GM12878 (cell line): ENCODE measurements at regions not wholly inside any gene's neighbourhood (a gene's known extent, or its start where the extent isn't known, plus 50 kb on each side); places are given as distances from the start of the nearest gene placed in this dataset.

Experiments
- ATAC-seq: fragments of 200-7000 bp; cut with Tn5 transposase; 3 replicates; pipeline ENCODE4 v1.9.1; 2020; ENCODE audit warnings: mild to moderate bottlenecking, moderate library complexity
- BruUV-seq: library from RNA; stranded (reverse); fragments of 400-500 nt; replicated peaks from 2 replicates; lab custom pipeline; 2021; lab: Mats Ljungman, UMichigan
- CTCF ChIA-PET: fragments of 300-600 bp; sonication (Branson Sonifier 250); formaldehyde crosslinking; extraction: SDS; loops from one replicate; lab custom pipeline; 2021; ENCODE audit warnings: inconsistent platforms; lab: Yijun Ruan, JAX
- POLR2A ChIA-PET: fragments of 350-600 bp; formaldehyde crosslinking; extraction: SDS; loops from one replicate; lab custom pipeline; 2021; ENCODE audit warnings: inconsistent platforms; lab: Charles Lee
- RAD21 ChIA-PET: fragments of 300-600 bp; sonication (Branson Sonifier 250); formaldehyde crosslinking; loops from one replicate; lab custom pipeline; 2023; ENCODE audit warnings: antibody characterized with exemption; ENCODE audit not compliant: unreplicated experiment; lab: Charles Lee
- SMC1A ChIA-PET: fragments of 300-600 bp; sonication (Branson Sonifier 250); formaldehyde crosslinking; loops from one replicate; lab custom pipeline; 2023; ENCODE audit not compliant: unreplicated experiment, uncharacterized antibody; lab: Charles Lee
- DNase-seq: peaks from one replicate; pipeline ENCODE4 v3.0.0-alpha.2; 2011; ENCODE audit warnings: low read depth, low spot score
- FAIRE-seq: peaks from 3 replicates; lab custom pipeline; 2011; peaks lifted over from hg19 to GRCh38; lab: Jason Lieb, UNC
- H2AFZ ChIP-seq: 2 replicates; pipeline ENCODE4 v1.6.0; 2011; ENCODE audit warnings: low read depth, low read length, control low read depth; ENCODE audit not compliant: control insufficient read depth
- H3K27ac ChIP-seq: 2 replicates; pipeline ENCODE4 v1.5.1; 2011; ENCODE audit warnings: control low read depth; ENCODE audit not compliant: control insufficient read depth, insufficient read depth
- H3K27me3 ChIP-seq, 2 experiments: replicated peaks in 1 of 2; 2 replicates each; pipeline versions ENCODE4 v1.6.0 to v1.6.1; 2011; ENCODE audit warnings: low read length in 1 of 2; ENCODE audit not compliant: control insufficient read depth in 2 of 2, insufficient read depth in 2 of 2
- H3K36me3 ChIP-seq, 2 experiments: 2 replicates each; pipeline ENCODE4 v1.5.1; 2011; ENCODE audit warnings: low read length in 1 of 2; ENCODE audit not compliant: control insufficient read depth in 2 of 2, insufficient read depth in 2 of 2
- H3K4me1 ChIP-seq: 2 replicates; pipeline ENCODE4 v1.6.1; 2011; ENCODE audit warnings: mild to moderate bottlenecking, low read length, moderate library complexity, mixed read lengths; ENCODE audit not compliant: control insufficient read depth, insufficient read depth
- H3K4me2 ChIP-seq: 2 replicates; pipeline ENCODE4 v1.6.0; 2011; ENCODE audit warnings: control low read depth; ENCODE audit not compliant: control insufficient read depth, insufficient read depth
- H3K4me3 ChIP-seq: fragments of 200-600 bp; sonication (generic); 2 replicates; pipeline ENCODE4 v1.5.1; 2016
- H3K79me2 ChIP-seq: 2 replicates; pipeline ENCODE4 v1.6.0; 2011; ENCODE audit warnings: low read length; ENCODE audit not compliant: control insufficient read depth, insufficient read depth
- H3K9ac ChIP-seq: 2 replicates; pipeline ENCODE4 v1.8.0; 2011; ENCODE audit warnings: low read length, control low read depth, mixed read lengths; ENCODE audit not compliant: control insufficient read depth, insufficient read depth
- H3K9me3 ChIP-seq: replicated peaks from 3 replicates; pipeline ENCODE4 v1.5.1; 2011; ENCODE audit warnings: mild to moderate bottlenecking, low read length; ENCODE audit not compliant: control insufficient read depth, insufficient read depth
- H4K20me1 ChIP-seq: 2 replicates; pipeline ENCODE4 v1.6.0; 2011; ENCODE audit not compliant: control insufficient read depth, insufficient read depth
- ASH2L ChIP-seq: fragments of 300-600, 200-600 bp; sonication (generic); IDR thresholded peaks from 2 replicates; pipeline ENCODE4 v1.6.1; 2017; ENCODE audit warnings: low read depth, mild to moderate bottlenecking, borderline replicate concordance
- CHD2 ChIP-seq: IDR thresholded peaks from 2 replicates; pipeline ENCODE4 v1.6.1; 2011; ENCODE audit warnings: low read depth, low read length, improper control_type of control experiment, borderline replicate concordance
- CREB1 ChIP-seq: IDR thresholded peaks from 2 replicates; pipeline ENCODE4 v1.6.1; 2012; ENCODE audit warnings: low read depth, mild to moderate bottlenecking, inconsistent platforms
- ESRRA ChIP-seq: IDR thresholded peaks from 2 replicates; pipeline ENCODE4 v1.6.1; 2012; ENCODE audit warnings: mild to moderate bottlenecking, low read length, improper control_type of control experiment
- FOXM1 ChIP-seq: IDR thresholded peaks from 2 replicates; pipeline ENCODE4 v1.6.1; 2012; ENCODE audit warnings: low read depth, mild to moderate bottlenecking, inconsistent platforms, low read length, moderate library complexity
- HDAC2 ChIP-seq: fragments of 200-600 bp; sonication (generic); IDR thresholded peaks from 2 replicates; pipeline ENCODE4 v1.6.1; 2017
- IRF4 ChIP-seq: IDR thresholded peaks from 2 replicates; pipeline ENCODE4 v1.6.1; 2011; ENCODE audit warnings: low read depth, low read length
- JUND ChIP-seq: IDR thresholded peaks from 2 replicates; pipeline ENCODE4 v1.6.1; 2012; ENCODE audit warnings: low read depth, mild to moderate bottlenecking, low read length, improper control_type of control experiment, moderate library complexity
- MXI1 ChIP-seq: fragments of 150-350 bp; IDR thresholded peaks from 2 replicates; pipeline ENCODE4 v1.6.1; 2011; ENCODE audit warnings: low read depth, mild to moderate bottlenecking, inconsistent platforms, low read length, improper control_type of control experiment
- PAX8 ChIP-seq: fragments of 450-650 bp; IDR thresholded peaks from 2 replicates; pipeline ENCODE4 v1.6.1; 2017; ENCODE audit warnings: mild to moderate bottlenecking, moderate library complexity
- POLR2A ChIP-seq: IDR thresholded peaks from 2 replicates; pipeline ENCODE4 v1.6.1; 2011; ENCODE audit warnings: low read depth, mild to moderate bottlenecking, low read length
- RCOR1 ChIP-seq: conservative IDR thresholded peaks from 2 replicates; pipeline ENCODE4 v1.6.1; 2012; ENCODE audit warnings: low read depth, low read length, improper control_type of control experiment
- RELA ChIP-seq: fragments of 450-650 bp; IDR thresholded peaks from 2 replicates; pipeline ENCODE4 v1.8.0; 2014; ENCODE audit warnings: borderline replicate concordance; ENCODE audit not compliant: partially characterized antibody
- ZBED1 ChIP-seq: IDR thresholded peaks from 2 replicates; pipeline ENCODE4 v1.6.1; 2016; ENCODE audit warnings: borderline replicate concordance
- WGBS: methylation state at CpG from one replicate; pipeline ENCODE4 v1.1.6; 2016; ENCODE audit warnings: low lambda C conversion rate; ENCODE audit not compliant: insufficient replicate concordance, insufficient coverage; ENCODE audit errors: missing lambda C conversion rate; 5-methylcytosine and 5-hydroxymethylcytosine counted together
- in situ Hi-C: fragments of 300-500 bp; cut with MboI; formaldehyde crosslinking; loops from 9 replicates; pipeline ENCODE4 v1.14.3; 2018; ENCODE audit warnings: mixed read lengths
- intact Hi-C: fragments of 100-400 bp; cut with micrococcal nuclease; formaldehyde crosslinking; loops from one replicate; pipeline ENCODE4 v1.14.2; 2022; ENCODE audit not compliant: unreplicated experiment

DNA sequence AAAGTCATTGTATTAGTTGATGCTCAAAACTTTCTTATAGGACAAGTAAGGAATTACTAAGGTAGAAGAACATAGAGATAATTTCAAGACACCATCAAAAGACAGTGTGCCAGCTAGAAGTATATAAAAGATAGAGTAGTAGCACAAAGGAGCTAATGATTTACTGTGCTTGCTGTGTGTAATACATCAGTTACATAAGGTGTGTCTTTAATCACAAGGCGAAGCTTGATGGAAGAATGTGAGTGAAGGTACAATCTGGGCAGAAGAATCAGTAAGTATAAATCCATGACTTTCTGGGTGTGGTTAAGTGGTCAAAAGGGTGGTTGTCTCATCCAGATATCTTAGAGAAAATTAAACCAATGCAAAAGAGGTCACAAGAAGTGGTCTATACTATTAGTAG, 95.1 kb upstream of the BOD1L1 start:
- SMC1A ChIA-PET: no interaction called here
- TF ChIP-seq FOXM1: no peak
- TF ChIP-seq ESRRA: no peak
- no peak for TF ChIP-seq MXI1
- no peak for TF ChIP-seq JUND
- TF ChIP-seq RCOR1: no peak
- no peak for TF ChIP-seq RELA
- TF ChIP-seq IRF4: no peak
- no peak for TF ChIP-seq ZBED1
- no peak for TF ChIP-seq ASH2L
- no peak for TF ChIP-seq POLR2A
- TF ChIP-seq CREB1: no peak
- no peak for TF ChIP-seq HDAC2
- no peak for TF ChIP-seq PAX8
- TF ChIP-seq CHD2: no peak
- RAD21 ChIA-PET: no interaction called here
- POLR2A ChIA-PET: no interaction called here
- no peak for DNase-seq
- intact Hi-C loops: no loop called here
- no peak overlapping the region for H3K9ac ChIP-seq
- no peaks in the 10 kb centered on the region for H3K36me3 ChIP-seq
- CTCF ChIA-PET: no interaction called here
- H2AFZ ChIP-seq: no peak overlapping the region
- no peaks in the 10 kb centered on the region for H3K9me3 ChIP-seq
- H3K4me2 ChIP-seq: no peak overlapping the region
- WGBS: 0% methylated on average over 1 of the region's 1 CpG
- in situ Hi-C loops: no loop called here
- no peak for ATAC-seq
- H3K79me2 ChIP-seq: no peaks in the 10 kb centered on the region
- FAIRE-seq: no peak
- no peaks in the 10 kb centered on the region for H3K4me1 ChIP-seq
- no peak overlapping the region for H3K27ac ChIP-seq
- no peaks in the 10 kb centered on the region for H3K27me3 ChIP-seq
- no peaks in the 10 kb centered on the region for H4K20me1 ChIP-seq
- H3K4me3 ChIP-seq: no peak overlapping the region
- no TSS peak for BruUV-seq
